Memory B cell (primary cell): ENCODE measurements at regions not wholly inside any gene's neighbourhood (a gene's known extent, or its start where the extent isn't known, plus 50 kb on each side); places are given as distances from the start of the nearest gene placed in this dataset.
"Not testable (repeated sequence)": the region's sequence is repeated elsewhere in the genome, so short reads cannot be mapped to it uniquely, and the experiment has no call there.

ENCODE experiments used
- ATAC-seq: fragments of 150-1000 bp; cut with Tn5 transposase; 2 replicates; pipeline ENCODE4 v1.10.0; 2021; ENCODE audit warnings: low read depth, mild to moderate bottlenecking, moderate library complexity
- DNase-seq, 2 donors: peaks; one replicate each; pipeline ENCODE4 v3.0.0; 2022; ENCODE audit warnings: low spot score in 2 of 2
- H3K27ac Mint-ChIP-seq: one replicate; pipeline ENCODE4 v1.8.0; 2022; ENCODE audit warnings: mild to moderate bottlenecking, moderate library complexity, mixed read lengths
- H3K27me3 Mint-ChIP-seq: one replicate; pipeline ENCODE4 v1.8.0; 2022; ENCODE audit warnings: mixed read lengths
- H3K36me3 Mint-ChIP-seq: one replicate; pipeline ENCODE4 v1.8.0; 2022; ENCODE audit warnings: mild to moderate bottlenecking, mixed read lengths
- H3K4me1 Mint-ChIP-seq: one replicate; pipeline ENCODE4 v1.8.0; 2022; ENCODE audit warnings: mixed read lengths
- H3K4me3 Mint-ChIP-seq: one replicate; pipeline ENCODE4 v1.8.0; 2022; ENCODE audit warnings: mild to moderate bottlenecking, moderate library complexity, mixed read lengths
- H3K9me3 Mint-ChIP-seq: one replicate; pipeline ENCODE4 v1.8.0; 2022; ENCODE audit warnings: mixed read lengths

DNA sequence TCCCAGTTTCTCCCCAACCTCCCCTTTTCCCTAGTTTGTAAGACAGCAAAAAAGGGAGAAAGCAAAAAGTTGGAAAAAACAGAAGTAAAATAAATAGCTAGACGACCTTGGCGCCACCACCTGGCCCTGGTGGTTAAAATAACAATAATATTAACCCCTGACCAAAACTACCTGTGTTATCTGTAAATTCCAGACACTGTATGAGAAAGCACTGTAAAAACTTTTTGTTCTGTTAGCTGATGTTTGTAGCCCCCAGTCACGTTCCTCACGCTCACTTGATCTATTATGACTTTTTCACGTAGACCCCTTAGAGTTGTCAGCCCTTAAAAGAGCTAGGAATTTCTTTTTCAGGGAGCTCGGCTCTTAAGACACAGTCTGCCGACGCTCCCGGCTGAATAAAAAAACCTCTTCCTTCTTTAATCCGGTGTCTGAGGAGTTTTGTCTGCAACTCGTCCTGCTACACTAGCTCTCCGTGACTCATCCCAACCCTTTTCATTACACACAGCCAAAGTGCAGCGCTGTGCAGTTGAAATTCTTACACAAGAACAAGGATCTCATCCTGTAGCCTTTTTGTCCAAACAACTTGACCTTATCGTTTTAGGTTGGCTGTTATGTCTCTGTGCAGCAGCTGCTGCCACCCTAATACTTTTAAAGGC, 83.9 kb upstream of the DEFB108B start:
- not testable (repeated sequence) for DNase-seq, H3K4me3 Mint-ChIP-seq, H3K27ac Mint-ChIP-seq, ATAC-seq, H3K4me1 Mint-ChIP-seq, H3K9me3 Mint-ChIP-seq, H3K36me3 Mint-ChIP-seq
- peaks cover 18% of the 10 kb centered on the region for H3K27me3 Mint-ChIP-seq

GRCh38 chr11:71750908-71751307, 82.1 kb upstream of the DEFB108B start:
- DNase-seq, H3K36me3 Mint-ChIP-seq, H3K4me3 Mint-ChIP-seq, H3K27ac Mint-ChIP-seq, H3K4me1 Mint-ChIP-seq, H3K9me3 Mint-ChIP-seq, ATAC-seq: not testable (repeated sequence)
- H3K27me3 Mint-ChIP-seq: peaks cover 16% of the 10 kb centered on the region

DNA sequence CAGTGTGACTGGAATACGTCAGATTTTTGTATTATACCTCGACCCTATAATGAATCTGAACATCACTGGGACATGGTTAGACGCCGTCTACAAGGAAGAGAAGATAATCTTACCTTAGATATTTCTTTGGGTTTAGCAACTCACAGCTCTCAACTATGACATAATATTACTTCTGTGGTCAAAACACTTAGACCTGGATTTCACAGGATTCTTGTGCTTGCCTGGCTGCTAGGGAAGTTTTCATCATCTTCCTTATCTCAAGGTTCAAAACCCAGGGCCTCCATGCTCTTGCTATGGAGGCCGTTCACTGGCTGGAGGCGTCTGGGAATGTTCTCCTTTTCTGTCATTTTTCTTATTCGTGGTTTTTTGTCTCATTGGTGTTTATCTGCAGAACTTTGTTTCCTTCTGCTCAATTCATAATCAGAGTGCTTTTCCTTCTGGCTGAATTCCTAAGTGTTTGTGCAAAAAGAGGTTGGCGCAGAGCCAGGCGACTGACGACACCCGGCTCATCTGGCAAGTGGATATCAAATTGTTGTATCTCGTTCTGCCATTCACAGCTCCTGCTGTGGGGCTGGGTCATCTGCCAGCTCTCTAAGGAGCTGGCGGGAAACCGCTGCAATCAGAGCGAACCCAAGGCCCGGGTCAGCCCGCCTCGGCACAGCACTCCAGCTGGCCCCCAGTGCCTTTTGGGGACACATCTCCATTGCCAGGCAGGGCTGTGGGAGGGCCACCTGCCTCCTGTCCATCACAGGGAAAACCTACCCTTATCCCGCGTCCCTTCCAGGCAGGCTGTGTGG, 68.1 kb upstream of the DEFB108B start:
- not testable (repeated sequence) for H3K36me3 Mint-ChIP-seq, H3K9me3 Mint-ChIP-seq, H3K27me3 Mint-ChIP-seq, H3K4me3 Mint-ChIP-seq, DNase-seq, H3K4me1 Mint-ChIP-seq, H3K27ac Mint-ChIP-seq, ATAC-seq

- H3K4me1 Mint-ChIP-seq, H3K36me3 Mint-ChIP-seq, H3K27me3 Mint-ChIP-seq, H3K4me3 Mint-ChIP-seq, ATAC-seq, H3K9me3 Mint-ChIP-seq, DNase-seq, H3K27ac Mint-ChIP-seq: not testable (repeated sequence)
Observed at GRCh38 chr11:71767016-71767415, 66.0 kb upstream of the DEFB108B start.

DNA sequence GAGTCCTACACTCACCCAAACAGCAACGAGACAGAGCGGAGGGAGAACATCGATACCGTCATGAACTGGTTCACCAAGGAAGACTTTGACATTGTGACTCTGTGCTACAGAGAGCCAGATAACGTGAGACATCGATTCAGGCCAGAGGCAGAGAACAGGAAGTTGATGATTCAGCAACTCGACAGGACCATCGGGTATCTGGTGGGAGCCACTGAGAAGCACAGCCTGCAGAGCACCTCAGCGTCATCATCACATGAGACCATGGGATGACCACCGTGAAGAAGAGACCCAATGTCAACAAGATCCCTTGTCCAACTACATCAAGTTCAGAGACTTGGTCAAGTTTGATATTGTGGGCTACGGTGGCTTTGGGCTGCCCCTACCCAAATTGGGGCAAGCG, 60.8 kb upstream of the DEFB108B start:
- H3K36me3 Mint-ChIP-seq, ATAC-seq, H3K27me3 Mint-ChIP-seq, H3K4me1 Mint-ChIP-seq, H3K9me3 Mint-ChIP-seq, H3K27ac Mint-ChIP-seq, H3K4me3 Mint-ChIP-seq, DNase-seq: not testable (repeated sequence)

GRCh38 chr11:71774603-71775222, 58.3 kb upstream of the DEFB108B start:
- peaks cover 2% of the 10 kb centered on the region for H3K36me3 Mint-ChIP-seq
- no peaks in the 10 kb centered on the region for H3K9me3 Mint-ChIP-seq
- no peak overlapping the region for H3K27ac Mint-ChIP-seq
- H3K4me1 Mint-ChIP-seq: peaks cover 3% of the 10 kb centered on the region
- H3K4me3 Mint-ChIP-seq: no peak overlapping the region
- H3K27me3 Mint-ChIP-seq: peaks cover 2% of the 10 kb centered on the region
- ATAC-seq (no peak), DNase-seq (no peak)

DNA sequence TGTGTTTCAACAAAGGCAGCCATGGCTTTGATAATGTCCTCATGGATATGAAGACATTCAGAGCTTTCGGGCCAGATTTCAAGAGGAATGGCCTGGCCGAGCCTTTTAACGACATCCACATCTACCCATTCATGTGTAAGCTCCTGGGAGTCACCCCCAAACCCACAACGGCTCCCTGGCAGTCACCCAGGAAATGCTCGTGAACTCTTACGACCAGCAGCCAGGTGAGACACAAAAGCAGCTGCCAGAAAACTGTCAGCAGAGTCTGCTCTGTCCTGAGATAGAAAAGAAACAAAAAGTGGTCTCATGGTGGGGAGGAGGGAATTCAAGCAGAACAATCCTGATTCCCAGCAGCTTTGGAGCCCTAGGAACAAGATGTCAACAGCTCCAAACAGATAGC, 52.9 kb upstream of the DEFB108B start:
- not testable (repeated sequence) for H3K36me3 Mint-ChIP-seq, H3K4me1 Mint-ChIP-seq, ATAC-seq, H3K27ac Mint-ChIP-seq, DNase-seq, H3K9me3 Mint-ChIP-seq, H3K4me3 Mint-ChIP-seq, H3K27me3 Mint-ChIP-seq

GRCh38 chr11:71780771-71781170, 52.2 kb upstream of the DEFB108B start:
- not testable (repeated sequence) for H3K4me1 Mint-ChIP-seq

DNA sequence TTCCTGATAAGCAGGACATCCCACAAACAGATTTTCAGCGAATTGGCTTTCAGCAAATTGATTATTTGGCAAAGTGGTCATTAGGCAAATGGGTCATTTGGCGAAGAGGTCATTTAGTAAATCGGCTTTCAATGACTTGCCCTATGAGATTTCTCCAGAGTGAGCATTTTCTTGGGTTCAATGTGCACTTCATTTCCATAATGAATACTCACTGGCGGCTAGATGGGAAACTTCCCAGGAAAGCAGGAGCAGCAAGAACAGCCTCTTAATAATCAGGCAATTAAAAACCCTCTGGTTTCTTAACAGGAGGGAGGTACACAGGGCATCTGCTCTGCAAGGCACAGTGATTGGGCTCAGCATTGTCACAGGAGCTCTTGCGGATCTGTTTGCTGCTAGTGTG, 51.5 kb upstream of the DEFB108B start:
- not testable (repeated sequence) for H3K4me1 Mint-ChIP-seq, H3K27ac Mint-ChIP-seq, H3K4me3 Mint-ChIP-seq, ATAC-seq, DNase-seq, H3K9me3 Mint-ChIP-seq, H3K36me3 Mint-ChIP-seq, H3K27me3 Mint-ChIP-seq

More at GRCh38 chr11:71780771-71781170, 52.2 kb upstream of the DEFB108B start:
- not testable (repeated sequence) for H3K27ac Mint-ChIP-seq, H3K36me3 Mint-ChIP-seq, H3K9me3 Mint-ChIP-seq, ATAC-seq, H3K27me3 Mint-ChIP-seq, DNase-seq, H3K4me3 Mint-ChIP-seq

DNA sequence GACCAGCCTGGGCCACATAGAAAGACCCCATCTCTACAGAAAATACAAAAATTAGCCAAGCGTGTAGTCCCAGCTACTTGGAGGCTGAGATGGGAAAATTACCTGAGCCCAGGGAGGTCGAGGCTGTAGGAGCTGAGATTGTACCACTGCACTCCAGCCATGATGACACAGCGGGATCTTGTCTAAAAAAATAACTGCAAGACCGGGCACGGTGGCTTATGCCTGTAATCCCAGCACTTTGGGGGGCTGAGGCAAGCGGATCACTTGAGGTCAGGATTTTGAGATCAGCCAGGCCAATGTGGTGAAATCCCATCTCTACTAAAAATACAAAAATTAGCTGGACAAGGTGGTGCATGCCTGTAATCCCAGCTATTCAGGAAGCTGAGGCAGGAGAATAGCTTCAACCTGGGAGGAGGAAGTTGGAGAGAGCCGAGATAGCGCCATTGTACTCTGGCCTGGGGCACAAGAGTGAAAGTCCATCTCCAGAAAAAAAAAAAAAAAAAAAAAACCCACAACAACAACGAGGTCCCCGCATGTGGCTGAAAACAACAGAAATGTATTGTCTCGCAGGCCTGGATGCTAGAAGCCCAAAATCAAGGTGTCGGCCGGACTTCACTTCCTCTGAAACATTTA, 50.7 kb upstream of the DEFB108B start:
- H3K36me3 Mint-ChIP-seq, ATAC-seq, H3K27ac Mint-ChIP-seq, H3K9me3 Mint-ChIP-seq, H3K4me1 Mint-ChIP-seq, H3K27me3 Mint-ChIP-seq, DNase-seq, H3K4me3 Mint-ChIP-seq: not testable (repeated sequence)

DNA sequence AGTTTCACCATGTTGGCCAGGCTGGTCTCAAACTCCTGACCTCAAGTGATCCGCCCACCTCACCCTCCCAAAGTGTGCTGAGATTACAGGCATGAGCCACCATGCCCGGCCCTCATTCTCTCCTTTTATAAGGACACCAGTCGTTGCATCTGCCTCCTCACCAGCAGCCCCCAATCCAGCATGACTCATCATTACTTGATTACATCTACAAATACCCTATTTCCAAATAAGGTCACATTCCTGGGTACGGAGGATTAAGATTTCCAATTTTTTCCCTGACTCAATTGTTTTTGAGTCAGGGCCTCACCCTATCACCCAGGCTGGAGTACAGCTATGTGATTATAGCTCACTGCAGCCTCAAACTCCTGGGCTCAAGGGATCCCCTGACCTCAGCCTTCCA, 49.8 kb upstream of the DEFB108B start:
- DNase-seq, ATAC-seq, H3K9me3 Mint-ChIP-seq, H3K4me1 Mint-ChIP-seq, H3K27me3 Mint-ChIP-seq, H3K36me3 Mint-ChIP-seq, H3K27ac Mint-ChIP-seq, H3K4me3 Mint-ChIP-seq: not testable (repeated sequence)
